HG02798 (cell line): ENCODE measurements at regions not wholly inside any gene's neighbourhood (a gene's known extent, or its start where the extent isn't known, plus 50 kb on each side); places are given as distances from the start of the nearest gene placed in this dataset.

Source experiments
- ATAC-seq: cut with Tn5 transposase; IDR thresholded peaks from one replicate; pipeline ENCODE4 v1.9.1; 2021; ENCODE audit warnings: mild to moderate bottlenecking; ENCODE audit not compliant: unreplicated experiment, poor library complexity

DNA sequence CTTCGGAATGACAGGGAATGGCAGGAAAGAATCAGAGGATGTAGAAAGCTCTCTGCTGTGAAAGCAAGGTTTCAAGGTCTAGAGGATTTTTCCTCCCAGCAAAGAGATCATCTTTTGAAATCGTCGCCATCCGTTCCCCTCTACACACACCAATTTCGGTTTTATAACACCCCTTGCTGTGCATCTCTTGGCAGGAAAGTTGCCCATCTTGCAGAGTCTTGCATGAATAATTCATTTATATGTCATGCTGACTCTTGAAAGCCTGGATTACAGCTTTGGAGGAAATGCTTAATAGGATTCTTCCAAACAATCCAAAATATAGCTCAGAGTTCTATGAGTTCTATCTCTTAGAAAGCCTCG, 262.7 kb downstream of the CHL1 start:
- ATAC-seq = no peak

DNA sequence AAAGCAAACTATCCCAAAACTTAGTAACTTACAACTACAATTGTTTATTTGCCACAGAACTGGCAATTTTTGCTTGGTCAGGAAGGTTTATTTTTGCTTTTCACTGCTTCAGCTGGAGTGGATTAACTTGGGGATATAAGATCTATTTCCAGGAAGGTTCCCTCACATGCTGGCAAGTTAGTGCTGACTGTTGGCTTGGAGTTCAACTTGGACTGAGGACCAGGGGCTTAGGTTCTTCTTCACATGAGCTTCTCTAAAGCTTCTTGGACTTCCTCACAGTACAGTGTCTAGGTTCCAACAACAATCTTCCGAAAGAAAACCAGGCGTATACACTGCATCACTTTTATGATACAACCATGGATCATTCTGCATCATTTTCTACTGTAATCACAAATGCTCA, 264.4 kb downstream of the CHL1 start:
- ATAC-seq = no peak

DNA sequence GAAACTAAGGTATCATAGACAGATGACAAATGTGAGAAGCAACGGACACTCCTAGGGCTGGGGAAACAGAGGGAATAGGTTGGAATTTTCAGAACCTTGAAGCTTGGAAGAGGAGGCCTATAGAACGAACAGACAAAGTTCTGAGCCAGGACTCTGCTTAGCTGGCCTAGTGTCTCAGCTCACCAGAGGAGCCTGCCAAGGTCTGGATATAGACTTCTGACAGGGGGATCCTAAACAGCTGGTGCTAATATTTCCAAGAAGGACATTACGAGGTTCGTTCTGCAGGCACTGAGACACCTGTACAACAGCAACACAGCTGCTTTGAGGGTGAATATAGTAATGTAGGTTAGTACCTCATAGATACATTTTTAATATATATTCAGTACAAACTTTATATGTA, 266.3 kb downstream of the CHL1 start:
- no peak for ATAC-seq

DNA sequence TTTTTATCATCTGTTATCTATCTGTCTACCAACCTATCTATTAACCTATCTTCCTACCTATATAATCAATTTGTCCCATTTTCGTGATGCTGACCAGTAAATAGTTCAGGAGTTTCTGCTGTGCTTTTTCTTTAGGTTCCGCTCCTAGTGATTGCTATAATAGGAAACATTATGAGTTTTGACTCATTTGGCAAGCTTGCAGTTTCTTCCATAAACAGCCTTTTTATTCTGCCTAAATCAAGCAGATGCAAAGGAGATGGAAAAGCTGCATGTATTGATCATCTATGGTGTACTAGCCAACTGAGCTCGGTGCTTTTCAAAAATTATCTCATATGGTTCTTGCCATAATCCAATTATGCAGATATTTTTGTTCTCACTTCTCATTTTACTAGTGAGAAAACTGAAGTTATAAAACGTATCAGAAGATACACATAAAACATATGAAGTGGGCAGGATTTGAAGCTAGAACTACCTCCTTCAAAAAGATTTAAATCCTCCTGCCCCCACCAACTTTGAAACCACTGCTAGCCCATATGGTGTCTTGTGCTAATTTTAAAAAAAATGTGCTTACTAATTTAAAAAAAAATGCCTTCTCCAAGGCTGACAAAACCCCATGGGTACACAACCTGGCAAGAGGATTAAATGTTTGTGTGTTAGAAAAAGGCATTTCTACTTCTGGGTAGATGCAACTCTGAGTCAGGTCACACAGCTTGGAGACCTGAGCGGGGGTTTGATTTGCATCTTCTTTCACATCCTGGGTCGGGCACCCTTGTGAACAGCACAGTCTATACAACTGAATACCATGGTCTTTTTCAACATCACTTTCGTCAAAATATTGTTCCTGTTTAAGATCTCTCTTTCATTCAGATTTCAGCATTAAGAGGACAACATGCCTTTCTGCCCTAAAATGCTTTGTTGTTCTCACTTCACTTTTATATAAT, 267.0 kb downstream of the CHL1 start:
- ATAC-seq = peak; percentile 99

DNA sequence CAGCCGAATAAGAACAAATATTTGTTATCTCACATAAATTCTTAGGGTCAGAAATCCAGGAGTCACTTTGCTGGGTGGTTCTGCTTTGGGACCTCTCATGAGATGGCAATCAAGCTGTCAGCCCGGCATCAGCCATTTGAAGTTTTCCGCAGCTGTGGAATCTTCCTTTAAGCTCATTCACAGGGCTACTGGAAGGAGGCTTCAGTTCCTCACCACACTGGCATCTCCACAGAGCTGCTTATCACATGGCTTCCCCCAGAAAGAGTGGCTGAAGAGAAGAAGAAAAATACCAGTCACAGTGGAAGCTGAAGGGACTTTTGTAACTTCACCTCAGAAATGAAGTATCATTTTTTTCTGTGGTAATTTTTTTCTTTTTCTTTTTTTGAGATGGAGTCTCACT, 267.7 kb downstream of the CHL1 start:
- ATAC-seq = peak; percentile 23

DNA sequence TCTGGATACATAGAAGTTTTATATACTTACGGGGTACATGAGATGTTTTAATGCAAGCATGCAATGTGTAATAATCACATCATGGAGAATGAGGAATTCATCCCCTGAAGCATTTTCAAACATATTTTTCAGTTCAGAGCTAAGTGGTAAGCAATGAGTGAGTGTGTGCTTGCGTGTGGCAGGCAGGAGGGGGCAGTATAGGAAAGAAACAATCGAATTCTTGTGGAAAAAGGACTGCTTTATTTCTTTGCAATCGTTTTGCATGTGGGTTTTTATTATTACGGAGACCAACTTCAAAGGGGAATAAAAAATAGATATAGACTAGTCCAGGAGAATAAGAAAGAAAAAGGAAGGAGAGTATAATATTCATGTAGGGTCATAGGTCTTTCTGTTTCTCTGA, 271.6 kb downstream of the CHL1 start:
- peak; percentile 41 for ATAC-seq

DNA sequence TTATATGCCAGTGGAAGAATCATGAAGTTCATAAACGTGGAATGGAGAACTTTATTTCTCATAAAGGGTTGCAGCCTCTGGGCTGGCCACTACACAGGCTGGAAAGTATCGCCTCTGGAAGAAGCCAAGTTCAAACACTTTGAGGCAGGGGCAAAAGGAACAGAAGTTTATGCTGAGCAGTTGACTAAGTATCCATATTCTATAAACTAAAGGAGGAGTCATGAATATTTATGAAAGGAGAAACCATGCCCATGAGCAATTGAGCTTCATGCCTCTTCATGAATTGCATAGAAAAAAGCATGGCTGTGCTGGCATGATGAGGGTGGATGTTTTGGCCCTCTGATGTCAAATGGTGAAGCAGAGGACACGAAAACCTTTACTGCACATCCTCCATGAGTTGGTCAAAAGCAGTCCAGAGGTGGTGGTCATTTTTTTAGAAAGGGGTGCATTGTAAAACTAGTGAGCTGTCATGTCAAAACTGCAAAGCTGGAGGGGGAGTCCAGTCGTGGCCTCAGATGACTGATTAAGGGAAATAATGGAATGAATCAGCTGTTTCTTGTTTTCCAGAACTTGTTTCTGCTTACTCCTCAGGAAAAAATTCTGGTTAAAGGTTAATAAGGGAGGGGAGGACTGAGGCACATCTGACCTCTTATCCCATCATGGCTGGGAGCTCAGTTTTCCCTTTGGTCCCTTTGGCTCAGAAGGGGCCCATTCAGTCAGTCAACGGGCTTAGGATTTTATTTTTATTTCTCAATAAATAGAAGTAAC, 276.7 kb downstream of the CHL1 start:
- ATAC-seq = peak; percentile 56

DNA sequence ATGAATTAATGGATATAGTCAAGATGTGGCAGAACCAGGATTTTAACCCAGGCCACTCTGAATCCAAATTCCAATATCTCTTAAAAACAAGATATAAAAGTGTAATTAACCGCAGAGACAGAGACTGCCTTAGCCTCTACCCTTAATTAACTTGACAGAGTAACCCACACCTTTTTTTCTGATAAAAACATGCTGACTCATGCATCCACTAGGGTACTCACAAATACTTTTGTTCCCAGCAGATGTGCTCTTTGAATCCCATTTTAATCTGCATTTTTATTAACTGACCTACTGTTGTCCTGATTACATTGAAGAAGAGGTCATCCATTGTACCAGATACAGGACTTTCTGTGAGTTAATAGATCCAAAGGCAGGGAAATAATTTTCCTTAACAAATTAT, 278.3 kb downstream of the CHL1 start:
- no peak for ATAC-seq

DNA sequence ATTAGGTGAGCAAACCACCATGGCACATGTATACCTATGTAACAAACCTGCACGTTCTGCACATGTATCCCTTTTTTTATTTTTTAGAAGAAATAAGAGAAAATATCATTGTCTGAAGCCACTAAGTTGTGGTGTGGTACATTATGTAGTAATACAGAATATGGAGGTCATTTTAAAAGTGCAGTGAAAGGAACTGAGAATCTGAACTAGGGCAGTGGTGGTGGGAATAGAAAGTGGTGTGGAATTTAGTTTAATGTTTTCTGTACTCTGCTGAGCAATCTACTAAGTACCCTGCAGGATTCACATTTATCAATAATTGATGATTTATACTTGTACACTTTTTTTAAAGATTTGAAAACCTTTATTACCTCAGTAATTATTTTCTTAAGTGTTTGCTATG, 283.5 kb downstream of the CHL1 start:
- ATAC-seq = peak; percentile 45

DNA sequence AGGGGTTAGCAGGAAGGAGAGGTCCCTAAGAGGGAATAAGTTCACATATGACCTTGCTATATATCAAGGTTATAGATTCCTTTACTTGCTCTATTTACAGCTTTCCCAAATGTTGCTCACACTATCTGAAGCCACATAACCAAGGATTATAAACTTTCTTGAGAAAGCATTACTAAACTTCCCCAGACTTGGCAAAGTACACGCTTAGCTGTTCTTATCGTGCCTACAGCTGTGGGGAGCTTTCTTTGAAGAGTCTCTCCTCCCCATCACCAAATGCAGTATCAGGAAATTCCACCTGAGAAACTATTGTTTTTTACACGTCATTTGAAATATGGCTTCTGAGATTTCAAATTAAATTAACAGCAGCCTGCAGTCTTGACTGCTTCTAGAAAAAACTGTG, 284.5 kb downstream of the CHL1 start:
- ATAC-seq = no peak

DNA sequence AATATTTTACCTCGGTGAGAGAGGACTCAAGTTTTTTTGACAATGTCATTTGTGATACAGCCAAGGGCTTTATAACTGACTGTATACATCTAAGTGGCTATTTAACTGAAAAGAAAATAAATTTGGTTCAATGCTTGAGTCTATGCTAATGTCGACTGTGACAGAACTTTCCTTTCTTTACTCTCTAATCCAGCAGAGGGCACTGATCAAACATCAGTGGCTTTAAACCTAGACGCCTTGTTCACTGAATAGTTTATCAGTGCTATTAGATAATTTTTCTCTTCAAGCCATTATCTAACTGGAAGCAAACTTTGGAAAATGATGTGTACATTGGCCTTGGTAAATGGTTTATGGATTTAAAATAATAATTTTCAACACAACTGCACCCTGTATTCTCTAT, 285.1 kb downstream of the CHL1 start:
- ATAC-seq = peak; percentile 64

DNA sequence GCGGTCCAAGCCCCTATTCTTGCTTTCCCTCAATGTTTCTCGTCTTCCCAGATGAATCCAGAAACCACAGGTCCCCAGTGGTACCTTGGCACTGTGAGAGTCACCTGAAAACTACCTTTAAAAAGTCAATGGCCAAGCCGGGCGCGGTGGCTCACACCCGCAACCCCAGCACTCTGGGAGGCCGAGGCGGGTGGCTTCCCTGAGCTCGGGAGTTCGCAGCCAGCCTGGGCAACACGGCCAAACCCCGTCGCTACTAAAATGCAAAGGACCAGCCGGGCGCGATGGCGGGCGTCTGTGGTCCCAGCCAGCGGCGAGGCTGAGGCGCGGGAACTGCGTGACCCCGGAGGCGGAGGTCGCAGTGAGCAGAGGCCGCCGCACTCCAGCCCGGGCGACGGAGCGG, 285.9 kb downstream of the CHL1 start:
- no peak for ATAC-seq

DNA sequence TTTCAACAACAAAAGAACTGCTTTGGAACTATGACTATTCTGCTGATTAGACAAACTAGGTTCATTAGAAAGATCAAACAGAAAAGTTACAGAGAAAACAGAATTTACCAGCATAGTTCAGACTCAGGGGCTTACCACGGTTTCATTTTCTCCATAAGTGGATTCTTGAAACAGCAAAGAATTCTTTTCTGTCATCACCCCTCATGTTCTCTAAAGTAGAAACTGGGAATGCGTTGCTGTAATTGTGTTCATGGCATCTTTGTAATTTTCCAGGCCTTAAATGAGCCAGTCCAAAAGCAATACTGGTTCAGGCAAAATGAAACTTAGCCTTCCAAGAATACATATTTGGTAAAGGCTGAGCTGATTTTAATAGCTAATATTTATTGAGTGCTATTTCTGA, 287.8 kb downstream of the CHL1 start:
- ATAC-seq = no peak

DNA sequence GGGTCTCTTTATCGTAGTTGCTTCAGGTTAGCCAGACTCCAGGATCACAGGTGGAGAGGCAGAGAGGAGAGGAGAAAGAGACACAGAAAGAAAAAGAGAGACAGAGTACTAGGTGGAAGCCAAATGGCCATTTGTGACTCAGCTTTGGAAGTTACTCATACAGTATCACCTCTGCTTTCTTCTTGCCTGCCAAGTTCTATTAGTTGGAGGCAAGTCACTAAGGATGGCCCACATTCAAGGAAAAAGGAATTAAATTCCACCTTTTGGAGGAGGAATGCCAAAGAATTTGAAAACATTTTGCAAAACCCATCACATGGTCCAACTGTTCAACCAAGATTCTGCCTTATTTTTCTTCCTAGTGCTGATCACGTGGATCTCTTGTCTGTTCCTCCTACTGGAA, 291.1 kb downstream of the CHL1 start:
- ATAC-seq = no peak

DNA sequence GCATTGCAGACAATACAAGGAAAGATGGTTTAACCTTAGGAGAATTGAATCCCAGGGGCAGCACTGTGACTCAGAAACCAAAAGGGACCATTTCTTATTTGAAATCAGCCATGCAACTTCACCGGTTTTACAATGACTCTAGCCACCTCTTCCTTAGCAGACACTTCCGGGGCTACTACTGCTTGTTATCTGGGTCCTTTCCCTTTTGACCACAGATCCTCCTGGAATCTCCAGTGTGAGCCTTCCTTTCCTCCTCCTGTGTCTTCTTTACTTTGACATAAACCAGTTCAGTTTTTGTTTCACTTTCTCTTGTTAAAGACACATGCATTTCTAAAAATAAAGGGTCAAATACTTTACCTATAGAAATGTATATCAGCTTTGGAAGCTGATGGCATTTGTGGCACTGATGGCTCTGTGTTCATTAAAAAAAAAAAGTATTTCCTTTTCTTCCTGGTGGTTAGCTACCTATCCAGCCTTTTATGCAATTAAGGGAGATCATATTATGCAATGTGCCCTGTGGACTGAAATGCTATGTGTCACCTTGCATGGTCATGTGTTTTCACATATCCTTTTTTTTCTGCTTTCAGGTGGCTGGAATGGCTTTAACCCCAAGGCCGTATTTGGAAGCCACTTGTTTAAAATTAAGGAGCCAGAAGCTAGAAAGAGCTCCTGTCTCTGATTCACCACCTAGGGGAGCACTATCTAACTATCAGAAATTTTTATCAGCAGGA, 296.2 kb downstream of the CHL1 start:
- ATAC-seq = peak; percentile 64

DNA sequence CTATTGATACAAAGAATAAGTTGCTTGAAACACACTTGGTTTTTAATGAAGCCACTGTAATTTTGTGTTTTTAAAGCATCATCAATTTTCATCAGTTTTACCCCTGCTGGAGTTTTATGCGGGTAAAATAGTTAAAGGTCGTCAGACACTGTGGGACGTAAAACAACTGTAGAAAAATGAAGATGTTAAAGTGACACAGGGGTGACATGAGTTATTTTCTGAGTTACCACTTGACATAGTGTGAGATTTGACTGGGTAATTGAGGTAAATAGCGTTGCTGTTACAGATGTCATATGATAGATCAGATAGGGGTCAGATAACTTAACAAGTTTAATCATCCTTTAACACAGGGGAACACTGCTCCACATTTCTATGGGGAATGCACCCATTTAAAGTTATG, 297.6 kb downstream of the CHL1 start:
- ATAC-seq = no peak

DNA sequence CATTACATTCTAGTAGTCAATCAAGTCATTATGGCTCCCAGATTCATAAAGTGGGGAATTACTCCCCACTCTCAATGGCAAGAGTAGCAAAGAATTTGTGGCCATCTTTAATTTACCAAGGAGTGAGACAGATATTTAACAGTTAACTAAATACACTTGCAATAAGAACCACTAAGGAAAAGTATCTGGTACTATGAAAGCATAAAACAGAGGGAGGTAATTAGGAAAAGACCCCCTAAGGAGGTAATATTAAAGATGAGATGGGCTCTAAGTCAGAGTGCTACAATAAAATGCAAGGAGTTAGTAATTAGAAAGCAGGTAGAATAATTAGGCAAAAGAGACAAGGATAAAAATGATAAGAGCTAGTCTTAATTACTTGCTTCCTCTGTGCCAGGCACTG, 301.9 kb downstream of the CHL1 start:
- no peak for ATAC-seq

DNA sequence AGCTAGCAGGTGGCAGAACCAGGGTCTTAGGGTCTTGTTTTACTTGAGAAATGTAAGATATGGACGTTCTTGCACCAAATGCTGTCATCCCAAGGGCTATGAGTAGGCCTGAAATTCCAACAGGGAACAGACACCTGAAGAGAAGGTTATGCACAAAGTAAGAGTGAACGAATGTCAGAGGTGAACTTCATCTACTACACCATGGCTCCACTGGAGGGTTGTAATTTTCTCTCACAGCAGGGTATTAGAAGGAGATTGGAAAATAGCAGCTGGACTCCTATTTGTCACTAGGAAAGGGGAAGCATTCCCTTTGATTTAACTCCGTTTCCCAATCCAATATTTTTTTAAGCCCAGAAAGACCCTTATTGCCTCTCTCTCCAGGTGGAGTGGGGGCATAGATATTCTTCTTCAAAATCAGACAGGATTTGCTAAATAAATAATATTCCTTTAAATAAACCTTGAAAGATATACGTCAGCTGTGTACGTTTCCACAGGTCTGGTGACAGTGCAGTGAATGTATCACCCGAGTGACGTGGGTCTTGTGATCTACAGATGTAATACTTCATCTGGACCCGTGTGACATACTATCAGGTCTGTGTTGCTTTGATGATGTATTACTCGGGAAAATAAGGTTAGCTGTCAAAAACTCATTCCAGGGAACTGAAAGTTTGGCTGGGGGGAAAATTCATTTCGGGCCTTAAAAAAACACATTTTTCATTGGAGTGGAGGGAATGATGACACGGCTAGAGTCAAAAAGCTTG, 302.6 kb downstream of the CHL1 start:
- no peak for ATAC-seq

DNA sequence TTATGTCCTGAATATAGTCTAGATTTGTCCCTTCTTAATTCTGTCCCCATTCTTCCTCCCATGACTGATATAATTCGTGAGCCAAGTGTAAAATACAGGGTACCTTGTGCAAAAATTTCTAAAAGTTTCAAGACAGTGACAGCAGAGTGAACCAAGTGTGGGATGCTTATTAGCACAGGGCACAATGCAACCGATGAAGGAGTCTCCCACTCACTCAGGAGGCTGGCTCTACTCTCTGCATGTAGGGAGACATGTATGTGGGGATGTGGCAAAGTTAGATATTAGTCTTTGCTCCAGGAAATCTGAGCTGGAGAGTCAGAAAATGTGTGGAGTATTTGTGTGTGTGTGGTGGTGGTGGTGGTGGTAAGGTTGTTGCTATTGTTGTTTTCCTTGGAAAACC, 305.9 kb downstream of the CHL1 start:
- no peak for ATAC-seq

DNA sequence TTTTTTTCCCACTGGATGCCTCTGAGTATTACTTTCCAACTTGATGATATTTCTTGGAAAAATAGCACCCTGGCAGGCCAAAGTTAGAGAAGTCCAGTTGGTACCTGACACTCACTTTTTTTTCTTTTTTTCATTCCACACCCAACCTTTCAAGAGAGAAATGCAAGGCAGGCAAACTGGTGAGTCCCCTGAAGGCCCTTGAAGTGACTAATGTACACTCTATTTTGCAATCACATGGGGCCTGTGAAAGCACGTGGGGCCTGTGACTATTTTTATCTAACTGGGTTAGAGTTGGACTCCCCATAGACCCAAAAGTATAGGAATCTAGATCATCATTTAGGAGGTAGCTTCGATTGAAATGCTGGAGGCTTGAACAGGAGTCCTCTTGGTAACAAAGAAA, 316.7 kb downstream of the CHL1 start:
- ATAC-seq = no peak
